H9 (cell line): ENCODE measurements at regions not wholly inside any gene's neighbourhood (a gene's known extent, or its start where the extent isn't known, plus 50 kb on each side); places are given as distances from the start of the nearest gene placed in this dataset.

ENCODE experiments used
- DNase-seq: peaks from one replicate; pipeline ENCODE4 v3.0.0-alpha.2; 2017
- H2AFZ ChIP-seq: one replicate; pipeline ENCODE4 v1.6.1; 2013; ENCODE audit warnings: mild to moderate bottlenecking, low read length, control low read depth, moderate library complexity
- H2AK5ac ChIP-seq: 2 replicates; pipeline ENCODE4 v1.6.1; 2013; ENCODE audit warnings: low read length, control low read depth, mixed read lengths; ENCODE audit not compliant: insufficient read length
- H2BK120ac ChIP-seq: one replicate; pipeline ENCODE4 v1.6.1; 2013; ENCODE audit warnings: low read depth, mild to moderate bottlenecking, low read length, control low read depth, inconsistent platforms; ENCODE audit not compliant: poor library complexity, severe bottlenecking
- H2BK12ac ChIP-seq: 2 replicates; pipeline ENCODE4 v1.6.1; 2013; ENCODE audit warnings: low read length, control low read depth, mixed read lengths, low read depth; ENCODE audit not compliant: insufficient read length
- H2BK15ac ChIP-seq: 2 replicates; pipeline ENCODE4 v1.6.1; 2013; ENCODE audit warnings: low read depth, low read length, control low read depth
- H2BK20ac ChIP-seq: one replicate; pipeline ENCODE4 v1.6.1; 2013; ENCODE audit warnings: low read depth, mild to moderate bottlenecking, low read length, control low read depth, inconsistent platforms; ENCODE audit not compliant: poor library complexity, severe bottlenecking
- H2BK5ac ChIP-seq: 2 replicates; pipeline ENCODE4 v1.6.1; 2013; ENCODE audit warnings: low read length, control low read depth, mixed read lengths; ENCODE audit not compliant: insufficient read length
- H3K14ac ChIP-seq: 2 replicates; pipeline ENCODE4 v1.6.1; 2013; ENCODE audit warnings: low read length, control low read depth; ENCODE audit not compliant: insufficient read depth
- H3K18ac ChIP-seq: 2 replicates; pipeline ENCODE4 v1.6.1; 2013; ENCODE audit warnings: low read depth, mild to moderate bottlenecking, mixed read lengths, low read length, control low read depth; ENCODE audit not compliant: insufficient read length
- H3K23ac ChIP-seq: 2 replicates; pipeline ENCODE4 v1.6.1; 2013; ENCODE audit warnings: low read length, control low read depth, mixed read lengths, low read depth; ENCODE audit not compliant: insufficient read length
- H3K23me2 ChIP-seq: 2 replicates; pipeline ENCODE4 v1.6.1; 2013; ENCODE audit warnings: low read depth, mild to moderate bottlenecking, mixed read lengths, low read length, control low read depth; ENCODE audit not compliant: insufficient read length, poor library complexity, severe bottlenecking
- H3K27ac ChIP-seq: 2 replicates; pipeline ENCODE4 v1.5.1; 2013; ENCODE audit warnings: low read length, control low read depth, mixed read lengths, low read depth; ENCODE audit not compliant: insufficient read length
- H3K27me3 ChIP-seq: 2 replicates; pipeline ENCODE4 v1.6.1; 2013; ENCODE audit warnings: low read length, control low read depth, inconsistent platforms; ENCODE audit not compliant: insufficient read depth
- H3K4ac ChIP-seq: 2 replicates; pipeline ENCODE4 v1.6.1; 2013; ENCODE audit warnings: low read depth, mild to moderate bottlenecking, control low read depth, inconsistent platforms, low read length, moderate library complexity
- H3K4me1 ChIP-seq: 2 replicates; pipeline ENCODE4 v1.6.1; 2013; ENCODE audit warnings: low read length, control low read depth, inconsistent platforms; ENCODE audit not compliant: insufficient read depth
- H3K4me2 ChIP-seq: 2 replicates; pipeline ENCODE4 v1.6.1; 2013; ENCODE audit warnings: low read length, control low read depth, mixed read lengths; ENCODE audit not compliant: insufficient read length, insufficient read depth
- H3K56ac ChIP-seq: 2 replicates; pipeline ENCODE4 v1.6.1; 2013; ENCODE audit warnings: low read depth, mild to moderate bottlenecking, mixed read lengths, low read length, control low read depth; ENCODE audit not compliant: insufficient read length
- H3K79me1 ChIP-seq: 2 replicates; pipeline ENCODE4 v1.6.1; 2013; ENCODE audit warnings: low read depth, mild to moderate bottlenecking, moderate library complexity, low read length, control low read depth, inconsistent platforms; ENCODE audit not compliant: insufficient read depth, poor library complexity, severe bottlenecking
- H3K79me2 ChIP-seq: 2 replicates; pipeline ENCODE4 v1.6.1; 2013; ENCODE audit warnings: low read length, control low read depth, inconsistent platforms; ENCODE audit not compliant: insufficient read depth
- H3K9ac ChIP-seq: 2 replicates; pipeline ENCODE4 v1.6.1; 2013; ENCODE audit warnings: low read length, control low read depth, mixed read lengths; ENCODE audit not compliant: insufficient read length; ENCODE audit errors: extremely low read depth
- H3K9me3 ChIP-seq: one replicate; pipeline ENCODE4 v1.6.1; 2013; ENCODE audit warnings: low read depth, low read length, inconsistent platforms; ENCODE audit not compliant: control insufficient read depth
- H3T11ph ChIP-seq: one replicate; pipeline ENCODE4 v1.6.1; 2013; ENCODE audit warnings: mild to moderate bottlenecking, low read length, control low read depth, inconsistent platforms
- H4K20me1 ChIP-seq: one replicate; pipeline ENCODE4 v1.6.1; 2013; ENCODE audit not compliant: control insufficient read depth, insufficient read length, insufficient read depth
- H4K5ac ChIP-seq: 2 replicates; pipeline ENCODE4 v1.6.1; 2013; ENCODE audit warnings: low read depth, mild to moderate bottlenecking, mixed read lengths, low read length, control low read depth; ENCODE audit not compliant: insufficient read length
- H4K8ac ChIP-seq: replicated peaks from 2 replicates; pipeline ENCODE4 v1.6.1; 2013; ENCODE audit warnings: low read length, control low read depth, mixed read lengths, low read depth; ENCODE audit not compliant: insufficient read length
- H4K91ac ChIP-seq: 2 replicates; pipeline ENCODE4 v1.6.1; 2013; ENCODE audit warnings: low read depth, mild to moderate bottlenecking, moderate library complexity, mixed read lengths, low read length, control low read depth; ENCODE audit not compliant: insufficient read length
- H3K27ac Mint-ChIP-seq, 3 experiments: 2 replicates in 2 of 3; 3 replicates in 1 of 3; pipeline ENCODE4 v1.8.0; 2020 to 2021; ENCODE audit warnings: mixed read lengths in 3 of 3, mild to moderate bottlenecking in 1 of 3, moderate library complexity in 1 of 3
- H3K27me3 Mint-ChIP-seq: 2 replicates; pipeline ENCODE4 v1.8.0; 2021; ENCODE audit warnings: low read depth, mild to moderate bottlenecking, moderate library complexity, mixed read lengths
- H3K36me3 Mint-ChIP-seq, 3 experiments: 2 replicates in 2 of 3; 3 replicates in 1 of 3; pipeline ENCODE4 v1.8.0; 2020 to 2021; ENCODE audit warnings: low read depth in 3 of 3, mixed read lengths in 3 of 3; ENCODE audit not compliant: insufficient read depth in 1 of 3
- H3K4me1 Mint-ChIP-seq, 2 experiments: 2 replicates each; pipeline ENCODE4 v1.8.0; 2020; ENCODE audit warnings: mixed read lengths in 2 of 2
- H3K4me3 Mint-ChIP-seq, 2 experiments: 2 replicates in 1 of 2; 3 replicates in 1 of 2; pipeline ENCODE4 v1.8.0; 2020 to 2021; ENCODE audit warnings: mild to moderate bottlenecking in 2 of 2, mixed read lengths in 2 of 2, moderate library complexity in 1 of 2
- H3K9me3 Mint-ChIP-seq, 2 experiments: 2 replicates in 1 of 2; 3 replicates in 1 of 2; pipeline ENCODE4 v1.8.0; 2020; ENCODE audit warnings: mild to moderate bottlenecking in 2 of 2, mixed read lengths in 2 of 2, moderate library complexity in 1 of 2
- whole genome bisulfite sequencing: extraction: QIAGEN DNeasy Blood & Tissue Kit; methylation state at CpG from one replicate; pipeline ENCODE4 v1.1.7; 2013; ENCODE audit warnings: missing lambda C conversion rate, low lambda C conversion rate, mixed read lengths; ENCODE audit not compliant: insufficient read length; ENCODE audit errors: extremely low coverage; 5-methylcytosine and 5-hydroxymethylcytosine counted together
- TF ChIP-seq, protein P1 (sequence below): fragments of 200-600 bp; sonication (generic); conservative IDR thresholded peaks from 3 replicates; pipeline ENCODE4 v1.8.0; 2021; ENCODE audit warnings: antibody characterized with exemption, mild to moderate bottlenecking

DNA sequence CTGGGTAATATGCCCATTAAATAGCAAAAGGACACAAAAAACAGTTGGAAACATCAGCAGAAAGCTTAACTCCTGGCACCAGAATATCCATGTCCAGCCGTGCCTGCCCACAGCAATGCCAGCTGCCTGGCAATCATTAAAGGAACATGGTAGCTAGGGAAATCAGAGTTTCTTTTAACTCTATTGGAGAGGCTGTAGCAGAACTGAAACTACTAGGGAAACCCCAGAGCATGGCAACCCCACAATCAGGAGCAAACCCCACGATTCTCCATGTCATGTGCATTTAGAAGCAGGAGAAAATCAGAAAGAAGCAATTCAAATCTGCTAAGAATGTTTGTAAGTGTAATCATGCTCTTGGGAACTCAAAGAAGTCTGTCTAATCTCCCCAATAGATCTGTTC is 409.0 kb upstream of the SMIM21 start:
- H3K4me2 ChIP-seq: no peak overlapping the region
- H3K9ac ChIP-seq: no peak overlapping the region
- no peak overlapping the region for H2AK5ac ChIP-seq
- no peaks in the 10 kb centered on the region for H3K4me1 ChIP-seq
- H4K20me1 ChIP-seq: no peaks in the 10 kb centered on the region
- TF ChIP-seq, protein P1, sequence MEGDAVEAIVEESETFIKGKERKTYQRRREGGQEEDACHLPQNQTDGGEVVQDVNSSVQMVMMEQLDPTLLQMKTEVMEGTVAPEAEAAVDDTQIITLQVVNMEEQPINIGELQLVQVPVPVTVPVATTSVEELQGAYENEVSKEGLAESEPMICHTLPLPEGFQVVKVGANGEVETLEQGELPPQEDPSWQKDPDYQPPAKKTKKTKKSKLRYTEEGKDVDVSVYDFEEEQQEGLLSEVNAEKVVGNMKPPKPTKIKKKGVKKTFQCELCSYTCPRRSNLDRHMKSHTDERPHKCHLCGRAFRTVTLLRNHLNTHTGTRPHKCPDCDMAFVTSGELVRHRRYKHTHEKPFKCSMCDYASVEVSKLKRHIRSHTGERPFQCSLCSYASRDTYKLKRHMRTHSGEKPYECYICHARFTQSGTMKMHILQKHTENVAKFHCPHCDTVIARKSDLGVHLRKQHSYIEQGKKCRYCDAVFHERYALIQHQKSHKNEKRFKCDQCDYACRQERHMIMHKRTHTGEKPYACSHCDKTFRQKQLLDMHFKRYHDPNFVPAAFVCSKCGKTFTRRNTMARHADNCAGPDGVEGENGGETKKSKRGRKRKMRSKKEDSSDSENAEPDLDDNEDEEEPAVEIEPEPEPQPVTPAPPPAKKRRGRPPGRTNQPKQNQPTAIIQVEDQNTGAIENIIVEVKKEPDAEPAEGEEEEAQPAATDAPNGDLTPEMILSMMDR: no peak
- no peak overlapping the region for H2BK120ac ChIP-seq
- Mint-ChIP-seq H3K9me3 (peaks cover 0 to 4% of the 10 kb centered on the region in 2 experiments; a peak in 2 of 5 replicates), H3K4me3 (no peak overlapping the region), H3K27me3 (no peaks in the 10 kb centered on the region), H3K36me3 (peaks cover 0 to 5% (median 0%) of the 10 kb centered on the region in 3 experiments; a peak in 3 of 7 replicates), H3K4me1 (no peaks in the 10 kb centered on the region), H3K27ac (no peak overlapping the region)
- H3K23ac ChIP-seq: no peak overlapping the region
- no peak overlapping the region for H3K18ac ChIP-seq
- no peaks in the 10 kb centered on the region for H3K23me2 ChIP-seq
- H4K5ac ChIP-seq: no peak overlapping the region
- no peak overlapping the region for H2BK5ac ChIP-seq
- no peak overlapping the region for H4K91ac ChIP-seq
- no peak overlapping the region for H3K56ac ChIP-seq
- no peak overlapping the region for H3K4ac ChIP-seq
- no peak overlapping the region for H2AFZ ChIP-seq
- H2BK20ac ChIP-seq: no peak overlapping the region
- no peak overlapping the region for H2BK12ac ChIP-seq
- H4K8ac ChIP-seq: no peak overlapping the region
- H2BK15ac ChIP-seq: no peak overlapping the region
- no peaks in the 10 kb centered on the region for H3K79me2 ChIP-seq
- DNase-seq: no peak
- H3K9me3 ChIP-seq: no peaks in the 10 kb centered on the region
- no peak overlapping the region for H3K14ac ChIP-seq
- H3K79me1 ChIP-seq: no peaks in the 10 kb centered on the region
- H3K27ac ChIP-seq: no peak overlapping the region
- WGBS: no CpG with 5 or more reads among the region's 2 CpGs
- no peaks in the 10 kb centered on the region for H3K27me3 ChIP-seq
- H3T11ph ChIP-seq: no peak overlapping the region
